Ovary (tissue), 7 donors: ENCODE measurements at regions not wholly inside any gene's neighbourhood (a gene's known extent, or its start where the extent isn't known, plus 50 kb on each side); places are given as distances from the start of the nearest gene placed in this dataset.

Source experiments
- DNase-seq, 5 donors: peaks; one replicate each; pipeline ENCODE4 v3.0.0-alpha.2; 2019 to 2020
- H3K27ac ChIP-seq, 2 donors: fragments of 200-600 bp; one replicate each; pipeline versions ENCODE4 v1.5.1 to v1.8.0; 2019 to 2022
- H3K27me3 ChIP-seq: fragments of 200-600 bp; one replicate; pipeline ENCODE4 v1.8.0; 2022
- H3K36me3 ChIP-seq: fragments of 200-600 bp; sonication (generic); one replicate; pipeline ENCODE4 v1.5.1; 2019
- H3K4me1 ChIP-seq: one replicate; pipeline ENCODE4 v1.8.1; 2013; ENCODE audit warnings: mild to moderate bottlenecking, moderate library complexity; ENCODE audit not compliant: insufficient read depth
- H3K4me3 ChIP-seq: fragments of 200-600 bp; sonication (generic); one replicate; pipeline ENCODE4 v1.5.1; 2017
- H3K9me3 ChIP-seq, 2 donors: fragments of 200-600 bp in 1 of 2; sonication (generic) in 1 of 2; one replicate each; pipeline versions ENCODE4 v1.5.1 to v1.8.1; 2013 to 2019; ENCODE audit warnings: mild to moderate bottlenecking in 1 of 2, moderate library complexity in 1 of 2
- EP300 ChIP-seq: sonication (generic); formaldehyde crosslinking; IDR thresholded peaks from one replicate; pipeline ENCODE4 v1.6.1; 2017; ENCODE audit warnings: antibody characterized with exemption
- POLR2A ChIP-seq: fragments of 450-650 bp; IDR thresholded peaks from one replicate; pipeline ENCODE4 v1.6.1; 2017; ENCODE audit warnings: antibody characterized with exemption, mild to moderate bottlenecking, moderate library complexity
- WGBS, 3 donors: extraction: QIAGEN DNeasy Blood & Tissue Kit in 1 of 3; methylation state at CpG; one replicate each; pipeline versions ENCODE4 v1.1.5 to v1.1.7; 2013 to 2017; 5-methylcytosine and 5-hydroxymethylcytosine counted together
- intact Hi-C, 4 donors: fragments of 100-400 bp; cut with DNase I; formaldehyde crosslinking; loops; one replicate each; pipeline versions ENCODE4 v1.11.0 to v1.15.1; 2022 to 2023
- TF ChIP-seq, protein P1 (sequence below), 3 donors: fragments of 450-650 bp in 2 of 3; fragments of 200-600 bp in 1 of 3; IDR thresholded peaks; one replicate each; pipeline versions ENCODE4 v1.5.1 to v1.8.0; 2016 to 2022; ENCODE audit warnings: antibody characterized with exemption in 3 of 3, mild to moderate bottlenecking in 1 of 3
- donor health status: DM: no; HTN: no; CAD: no; lungs with moderate emphysema.
- donor health status: DM: no; HTN: no; CAD: no.
- donor health status: Bipolar disorder and iron deficiency.
- donor health status: DM: no; HTN: no; CAD: no.
- donor health status: DM: yes; HTN: yes; CAD: no.

- Histone ChIP-seq H3K9me3 (no peaks in the 10 kb centered on the region), H3K36me3 (no peaks in the 10 kb centered on the region), H3K27ac (no peak overlapping the region), H3K27me3 (no peaks in the 10 kb centered on the region), H3K4me1 (no peaks in the 10 kb centered on the region), H3K4me3 (no peak overlapping the region)
- TF ChIP-seq POLR2A, result no peak
- TF ChIP-seq, protein P1, sequence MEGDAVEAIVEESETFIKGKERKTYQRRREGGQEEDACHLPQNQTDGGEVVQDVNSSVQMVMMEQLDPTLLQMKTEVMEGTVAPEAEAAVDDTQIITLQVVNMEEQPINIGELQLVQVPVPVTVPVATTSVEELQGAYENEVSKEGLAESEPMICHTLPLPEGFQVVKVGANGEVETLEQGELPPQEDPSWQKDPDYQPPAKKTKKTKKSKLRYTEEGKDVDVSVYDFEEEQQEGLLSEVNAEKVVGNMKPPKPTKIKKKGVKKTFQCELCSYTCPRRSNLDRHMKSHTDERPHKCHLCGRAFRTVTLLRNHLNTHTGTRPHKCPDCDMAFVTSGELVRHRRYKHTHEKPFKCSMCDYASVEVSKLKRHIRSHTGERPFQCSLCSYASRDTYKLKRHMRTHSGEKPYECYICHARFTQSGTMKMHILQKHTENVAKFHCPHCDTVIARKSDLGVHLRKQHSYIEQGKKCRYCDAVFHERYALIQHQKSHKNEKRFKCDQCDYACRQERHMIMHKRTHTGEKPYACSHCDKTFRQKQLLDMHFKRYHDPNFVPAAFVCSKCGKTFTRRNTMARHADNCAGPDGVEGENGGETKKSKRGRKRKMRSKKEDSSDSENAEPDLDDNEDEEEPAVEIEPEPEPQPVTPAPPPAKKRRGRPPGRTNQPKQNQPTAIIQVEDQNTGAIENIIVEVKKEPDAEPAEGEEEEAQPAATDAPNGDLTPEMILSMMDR (IDR thresholded peaks at IDR 0.05), result no peak
- TF ChIP-seq EP300, result no peak
- DNase-seq, result no peak
- intact Hi-C loops, result loop anchor here in 1 of 4 donors (5.0 kb wide), 1 partner anchor 911 kb away; no protein-coding TSS in a partner anchor
- WGBS, 3 donors, result 28 to 34% (median 30%) methylated on average over 4 of the region's 4 CpGs
Measured at GRCh38 chr3:167166594-167167253, 213.4 kb downstream of the ZBBX start.

DNA sequence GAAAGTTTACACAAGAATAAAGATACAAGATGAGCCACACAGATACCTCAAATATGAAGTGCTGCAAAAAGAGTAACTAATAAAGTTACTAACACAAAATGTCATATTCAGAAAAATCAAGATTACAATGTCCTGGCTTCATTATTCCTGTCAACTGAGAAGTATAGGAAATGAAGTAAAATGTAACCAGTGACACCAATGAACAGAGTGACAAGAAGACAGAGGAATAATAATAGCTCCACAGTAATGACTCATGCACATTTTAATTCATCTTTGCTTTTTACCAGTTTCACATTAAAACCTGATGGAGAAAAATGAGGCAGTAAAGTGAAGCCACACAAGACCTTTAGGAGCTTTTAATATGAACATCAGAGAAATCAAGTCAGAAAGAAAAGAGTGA lies 214.1 kb downstream of the ZBBX start:
- no peaks in the 10 kb centered on the region for H3K4me1 ChIP-seq
- H3K36me3 ChIP-seq, result no peaks in the 10 kb centered on the region
- no peak overlapping the region for H3K27ac ChIP-seq
- H3K4me3 ChIP-seq, result no peak overlapping the region
- no peaks in the 10 kb centered on the region for H3K9me3 ChIP-seq
- intact Hi-C loops, result loop anchor here in 1 of 4 donors (5.0 kb wide), 1 partner anchor 911 kb away; no protein-coding TSS in a partner anchor
- TF ChIP-seq, protein P1 (IDR thresholded peaks at IDR 0.05), result no peak
- TF ChIP-seq EP300, result no peak
- no peak for TF ChIP-seq POLR2A
- no peaks in the 10 kb centered on the region for H3K27me3 ChIP-seq
- no peak for DNase-seq

- H3K27ac ChIP-seq, result no peak overlapping the region
- WGBS, 3 donors, result 24 to 44% (median 33%) methylated on average over 3 of the region's 3 CpGs
- no peaks in the 10 kb centered on the region for H3K27me3 ChIP-seq
- H3K4me3 ChIP-seq, result no peak overlapping the region
- H3K4me1 ChIP-seq, result no peaks in the 10 kb centered on the region
- TF ChIP-seq, protein P1 (IDR thresholded peaks at IDR 0.05), result no peak
- TF ChIP-seq POLR2A, result no peak
- TF ChIP-seq EP300, result no peak
- H3K9me3 ChIP-seq, result no peaks in the 10 kb centered on the region
- no peak for DNase-seq
- intact Hi-C loops, result no loop called here
- H3K36me3 ChIP-seq, result no peaks in the 10 kb centered on the region
Measured at GRCh38 chr3:167163580-167163979, 216.5 kb downstream of the ZBBX start.

- Histone ChIP-seq H3K4me3 (no peak overlapping the region), H3K27me3 (no peaks in the 10 kb centered on the region), H3K9me3 (no peaks in the 10 kb centered on the region), H3K4me1 (no peaks in the 10 kb centered on the region), H3K36me3 (no peaks in the 10 kb centered on the region), H3K27ac (no peak overlapping the region)
- intact Hi-C loops, result no loop called here
- WGBS, 3 donors, result 89 to 92% (median 90%) methylated on average over 1 of the region's 1 CpG
- TF ChIP-seq POLR2A, result no peak
- TF ChIP-seq, protein P1 (IDR thresholded peaks at IDR 0.05), result no peak
- no peak for TF ChIP-seq EP300
- no peak for DNase-seq
Measured at GRCh38 chr3:167162083-167162482, 218.0 kb downstream of the ZBBX start.
